ENCODE measurements at regions not wholly inside any gene's neighbourhood (a gene's known extent, or its start where the extent isn't known, plus 50 kb on each side); places are given as distances from the start of the nearest gene placed in this dataset.

DNA sequence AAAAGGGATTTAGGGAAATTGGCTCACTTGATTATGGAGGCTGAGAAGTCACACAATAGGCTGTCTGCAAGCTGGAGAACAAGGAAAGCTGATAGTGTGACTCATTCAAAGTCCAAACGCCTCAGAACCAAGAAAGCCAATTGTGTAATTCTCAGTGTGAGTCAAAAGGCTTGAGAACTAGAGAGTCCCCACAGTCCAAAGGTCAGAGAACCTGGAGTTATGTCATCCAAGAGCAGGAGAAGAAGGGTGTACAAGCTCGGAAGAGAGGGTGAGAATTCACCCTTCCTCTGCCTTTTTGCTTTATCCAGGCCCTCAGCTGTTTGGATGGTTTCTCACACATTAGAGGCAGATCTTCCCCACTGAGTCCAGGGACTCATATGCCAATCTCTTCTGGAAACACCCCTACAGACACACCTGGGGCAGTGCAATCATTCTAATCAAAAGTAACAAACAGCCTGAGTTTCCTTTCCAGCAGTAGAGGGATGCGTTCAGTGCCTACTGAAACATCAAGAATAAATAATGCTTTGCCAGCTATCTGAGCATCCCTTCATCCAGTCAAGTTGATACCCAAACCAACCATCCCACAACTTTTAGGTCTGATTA lies 271.5 kb downstream of the SATB1 start:
- peak; percentile 98 to 99 for ATAC-seq
- Histone ChIP-seq H3K27ac (peak overlapping the region; percentile 32 to 63), H3K4me3 (no peak overlapping the region), H3K4me2 (peak overlapping the region; percentile 65), H3K9me3 (no peaks in the 10 kb centered on the region), H3K4me1 (peaks cover 26% of the 10 kb centered on the region)
- peak; percentile 61 to 86 for DNase-seq (ENCODE audit: low read depth in 1 of 2, low spot score in 1 of 2)
- CTCF ChIA-PET: no interaction called here
- POLR2A ChIA-PET: no interaction called here
- peak; percentile 28 for FAIRE-seq
- 8% methylated on average over 3 of the region's 3 CpGs for WGBS (ENCODE audit: missing lambda C conversion rate)
- TF ChIP-seq, protein P1, sequence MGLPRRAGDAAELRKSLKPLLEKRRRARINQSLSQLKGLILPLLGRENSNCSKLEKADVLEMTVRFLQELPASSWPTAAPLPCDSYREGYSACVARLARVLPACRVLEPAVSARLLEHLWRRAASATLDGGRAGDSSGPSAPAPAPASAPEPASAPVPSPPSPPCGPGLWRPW (IDR thresholded peaks at IDR 0.05): 0 out of 2 replicates have a peak, but pooled peaks have one; percentile 44
- peak in 1 of 2 experiments; percentile 40; a peak in 2 of 5 replicates for TF ChIP-seq EP300 (IDR thresholded peaks at IDR 0.05)
- peak; percentile 89 for TF ChIP-seq JUNB (IDR thresholded peaks at IDR 0.05)
- peak; percentile 45; the same call in 2 of the 3 replicates for TF ChIP-seq SMC3 (IDR thresholded peaks at IDR 0.05)
- peak; percentile 92 to 93 for TF ChIP-seq CEBPB (IDR thresholded peaks at IDR 0.05)
- peak in 1 of 2 experiments; percentile 47; a peak in 2 of 5 replicates for TF ChIP-seq JUN (IDR thresholded peaks at IDR 0.05)
- TF ChIP-seq, protein P2, sequence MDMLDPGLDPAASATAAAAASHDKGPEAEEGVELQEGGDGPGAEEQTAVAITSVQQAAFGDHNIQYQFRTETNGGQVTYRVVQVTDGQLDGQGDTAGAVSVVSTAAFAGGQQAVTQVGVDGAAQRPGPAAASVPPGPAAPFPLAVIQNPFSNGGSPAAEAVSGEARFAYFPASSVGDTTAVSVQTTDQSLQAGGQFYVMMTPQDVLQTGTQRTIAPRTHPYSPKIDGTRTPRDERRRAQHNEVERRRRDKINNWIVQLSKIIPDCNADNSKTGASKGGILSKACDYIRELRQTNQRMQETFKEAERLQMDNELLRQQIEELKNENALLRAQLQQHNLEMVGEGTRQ (IDR thresholded peaks at IDR 0.05): no peak
- TF ChIP-seq ZC3H11A (IDR thresholded peaks at IDR 0.05): no peak
- TF ChIP-seq, protein P3, sequence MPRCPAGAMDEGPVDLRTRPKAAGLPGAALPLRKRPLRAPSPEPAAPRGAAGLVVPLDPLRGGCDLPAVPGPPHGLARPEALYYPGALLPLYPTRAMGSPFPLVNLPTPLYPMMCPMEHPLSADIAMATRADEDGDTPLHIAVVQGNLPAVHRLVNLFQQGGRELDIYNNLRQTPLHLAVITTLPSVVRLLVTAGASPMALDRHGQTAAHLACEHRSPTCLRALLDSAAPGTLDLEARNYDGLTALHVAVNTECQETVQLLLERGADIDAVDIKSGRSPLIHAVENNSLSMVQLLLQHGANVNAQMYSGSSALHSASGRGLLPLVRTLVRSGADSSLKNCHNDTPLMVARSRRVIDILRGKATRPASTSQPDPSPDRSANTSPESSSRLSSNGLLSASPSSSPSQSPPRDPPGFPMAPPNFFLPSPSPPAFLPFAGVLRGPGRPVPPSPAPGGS (IDR thresholded peaks at IDR 0.05): peak; percentile 41; the same call in 1 of the 3 replicates
- no peak for TF ChIP-seq TFCP2L1 (CRISPR knock-in tag; IDR thresholded peaks at IDR 0.05)
- TF ChIP-seq ZSCAN20 (CRISPR knock-in tag; IDR thresholded peaks at IDR 0.05): no peak
- TF ChIP-seq, protein P4, sequence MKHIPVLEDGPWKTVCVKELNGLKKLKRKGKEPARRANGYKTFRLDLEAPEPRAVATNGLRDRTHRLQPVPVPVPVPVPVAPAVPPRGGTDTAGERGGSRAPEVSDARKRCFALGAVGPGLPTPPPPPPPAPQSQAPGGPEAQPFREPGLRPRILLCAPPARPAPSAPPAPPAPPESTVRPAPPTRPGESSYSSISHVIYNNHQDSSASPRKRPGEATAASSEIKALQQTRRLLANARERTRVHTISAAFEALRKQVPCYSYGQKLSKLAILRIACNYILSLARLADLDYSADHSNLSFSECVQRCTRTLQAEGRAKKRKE (CRISPR knock-in tag; IDR thresholded peaks at IDR 0.05; ENCODE audit: low read depth): no peak
- TF ChIP-seq HOXB13 (CRISPR knock-in tag; IDR thresholded peaks at IDR 0.05; ENCODE audit: low read depth): no peak
- peak; percentile 20; the same call in 1 of the 2 replicates for TF ChIP-seq GATA3 (IDR thresholded peaks at IDR 0.05; ENCODE audit: borderline replicate concordance)
- peak; percentile 88 for TF ChIP-seq FOSL2 (IDR thresholded peaks at IDR 0.05)
- TF ChIP-seq FOSL2 (CRISPR knock-in tag; IDR thresholded peaks at IDR 0.05): peak; percentile 86
- TF ChIP-seq, protein P5, sequence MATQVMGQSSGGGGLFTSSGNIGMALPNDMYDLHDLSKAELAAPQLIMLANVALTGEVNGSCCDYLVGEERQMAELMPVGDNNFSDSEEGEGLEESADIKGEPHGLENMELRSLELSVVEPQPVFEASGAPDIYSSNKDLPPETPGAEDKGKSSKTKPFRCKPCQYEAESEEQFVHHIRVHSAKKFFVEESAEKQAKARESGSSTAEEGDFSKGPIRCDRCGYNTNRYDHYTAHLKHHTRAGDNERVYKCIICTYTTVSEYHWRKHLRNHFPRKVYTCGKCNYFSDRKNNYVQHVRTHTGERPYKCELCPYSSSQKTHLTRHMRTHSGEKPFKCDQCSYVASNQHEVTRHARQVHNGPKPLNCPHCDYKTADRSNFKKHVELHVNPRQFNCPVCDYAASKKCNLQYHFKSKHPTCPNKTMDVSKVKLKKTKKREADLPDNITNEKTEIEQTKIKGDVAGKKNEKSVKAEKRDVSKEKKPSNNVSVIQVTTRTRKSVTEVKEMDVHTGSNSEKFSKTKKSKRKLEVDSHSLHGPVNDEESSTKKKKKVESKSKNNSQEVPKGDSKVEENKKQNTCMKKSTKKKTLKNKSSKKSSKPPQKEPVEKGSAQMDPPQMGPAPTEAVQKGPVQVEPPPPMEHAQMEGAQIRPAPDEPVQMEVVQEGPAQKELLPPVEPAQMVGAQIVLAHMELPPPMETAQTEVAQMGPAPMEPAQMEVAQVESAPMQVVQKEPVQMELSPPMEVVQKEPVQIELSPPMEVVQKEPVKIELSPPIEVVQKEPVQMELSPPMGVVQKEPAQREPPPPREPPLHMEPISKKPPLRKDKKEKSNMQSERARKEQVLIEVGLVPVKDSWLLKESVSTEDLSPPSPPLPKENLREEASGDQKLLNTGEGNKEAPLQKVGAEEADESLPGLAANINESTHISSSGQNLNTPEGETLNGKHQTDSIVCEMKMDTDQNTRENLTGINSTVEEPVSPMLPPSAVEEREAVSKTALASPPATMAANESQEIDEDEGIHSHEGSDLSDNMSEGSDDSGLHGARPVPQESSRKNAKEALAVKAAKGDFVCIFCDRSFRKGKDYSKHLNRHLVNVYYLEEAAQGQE (IDR thresholded peaks at IDR 0.05): no peak
- TF ChIP-seq EHF (CRISPR knock-in tag; IDR thresholded peaks at IDR 0.05): no peak
- TF ChIP-seq HOXA7 (CRISPR knock-in tag; IDR thresholded peaks at IDR 0.05): no peak
- no peak for TF ChIP-seq ZFP36 (IDR thresholded peaks at IDR 0.05; ENCODE audit: borderline replicate concordance, partially characterized antibody)
- TF ChIP-seq RNF2 (IDR thresholded peaks at IDR 0.05; ENCODE audit: borderline replicate concordance, low read depth): no peak
- TF ChIP-seq BHLHE40 (IDR thresholded peaks at IDR 0.05; ENCODE audit: low read depth, low read length): no peak
- TF ChIP-seq FOXS1 (CRISPR knock-in tag; IDR thresholded peaks at IDR 0.05): no peak

Measured in A549 (cell line).